ENCODE measurements at regions not wholly inside any gene's neighbourhood (a gene's known extent, or its start where the extent isn't known, plus 50 kb on each side); places are given as distances from the start of the nearest gene placed in this dataset.

DNA sequence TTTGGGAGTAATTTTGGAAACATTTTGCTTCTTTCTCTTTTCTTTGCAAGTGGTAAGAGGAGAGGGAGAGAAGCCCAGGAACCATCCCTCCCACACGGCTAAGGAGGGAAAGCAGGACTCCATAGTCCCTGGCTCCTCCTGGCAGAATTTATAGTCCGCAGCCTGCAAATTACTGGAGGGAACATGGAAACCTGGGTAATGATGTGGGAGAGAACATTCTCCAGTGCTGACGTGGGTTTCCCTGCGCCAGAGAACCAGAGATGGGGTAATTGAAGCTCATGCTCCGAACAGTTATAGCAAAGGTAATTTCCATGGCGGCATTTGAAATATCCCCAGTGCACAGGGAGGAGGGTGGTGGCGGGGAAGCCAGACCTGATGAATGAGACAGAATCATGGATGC is 320.4 kb downstream of the RPS24 start:
- H3K36me3 ChIP-seq = no peaks in the 10 kb centered on the region
- H3K4me1 ChIP-seq = no peaks in the 10 kb centered on the region
- no peaks in the 10 kb centered on the region for H3K27me3 ChIP-seq
- no peak overlapping the region for H3K4me3 ChIP-seq
- no peaks in the 10 kb centered on the region for H3K9me3 ChIP-seq
- H3K27ac ChIP-seq = no peak overlapping the region
- WGBS, 2 donors = 84 to 97% methylated on average over 7 of the region's 7 CpGs
- ATAC-seq (ENCODE audit: low FRiP score in 2 of 2) (no peak), DNase-seq (no peak)
- TF ChIP-seq POLR2A (IDR thresholded peaks at IDR 0.05) (no peak), CTCF (IDR thresholded peaks at IDR 0.05) (no peak), POLR2AphosphoS5 (IDR thresholded peaks at IDR 0.05) (no peak), EP300 (IDR thresholded peaks at IDR 0.05) (no peak)

- WGBS, 2 donors = 87 to 88% methylated on average over 10 of the region's 10 CpGs
- H3K4me1 ChIP-seq = no peaks in the 10 kb centered on the region
- ATAC-seq (ENCODE audit: low FRiP score in 2 of 2) = no peak
- H3K4me3 ChIP-seq = no peak overlapping the region
- H3K27ac ChIP-seq = no peak overlapping the region
- no peak for TF ChIP-seq POLR2AphosphoS5 (IDR thresholded peaks at IDR 0.05)
- TF ChIP-seq CTCF (IDR thresholded peaks at IDR 0.05) = no peak
- TF ChIP-seq EP300 (IDR thresholded peaks at IDR 0.05) = no peak
- TF ChIP-seq POLR2A (IDR thresholded peaks at IDR 0.05) = no peak
- DNase-seq = no peak
- H3K36me3 ChIP-seq = no peaks in the 10 kb centered on the region
- no peaks in the 10 kb centered on the region for H3K27me3 ChIP-seq
- no peaks in the 10 kb centered on the region for H3K9me3 ChIP-seq
These were observed 322.7 kb downstream of the RPS24 start for GRCh38 chr10:78356291-78356900.

DNA sequence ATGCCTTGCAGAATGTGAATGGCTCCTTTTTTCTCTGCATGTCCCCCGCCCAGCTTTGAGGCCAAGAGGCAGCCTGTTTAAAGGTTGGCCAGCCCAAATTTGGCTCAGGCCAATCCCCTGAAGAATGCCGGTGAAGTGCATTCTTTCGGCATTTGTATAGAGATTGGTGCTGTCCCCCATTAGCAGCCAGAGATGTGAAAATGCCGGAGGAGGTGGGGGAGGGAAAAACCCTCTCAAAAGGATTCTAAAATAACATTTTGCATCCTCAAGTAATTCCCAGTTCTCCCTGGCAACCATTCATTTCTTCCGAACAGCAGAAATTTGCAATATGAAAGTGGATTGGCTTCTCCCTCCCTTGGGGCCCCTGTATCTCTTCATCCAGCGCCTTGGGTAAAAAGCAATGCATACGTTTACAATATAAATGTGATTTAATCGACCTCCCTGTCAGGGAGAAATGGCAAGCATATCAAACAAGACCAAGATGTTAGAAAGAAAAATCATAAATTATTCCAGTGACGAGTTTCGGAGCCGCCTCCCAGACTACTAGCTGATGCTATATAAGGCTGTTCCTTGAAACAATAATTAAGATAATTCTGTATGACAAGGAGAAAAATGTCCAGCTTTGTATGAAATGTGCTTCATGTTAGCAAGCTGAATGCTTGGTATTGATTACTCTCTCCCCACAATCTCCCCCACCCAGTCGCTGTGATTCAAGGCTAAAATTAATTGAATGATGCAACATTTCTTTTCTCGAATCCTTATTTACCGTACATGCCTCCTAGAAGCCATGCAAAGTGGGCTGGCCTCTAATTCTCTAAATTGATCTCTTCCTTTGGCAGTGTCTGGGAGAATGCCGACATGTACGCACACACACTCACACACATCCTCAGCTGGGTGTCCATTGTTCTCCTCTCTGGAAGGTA is 323.7 kb downstream of the RPS24 start:
- no peak for TF ChIP-seq POLR2AphosphoS5 (IDR thresholded peaks at IDR 0.05)
- TF ChIP-seq CTCF (IDR thresholded peaks at IDR 0.05) = no peak
- no peak for TF ChIP-seq EP300 (IDR thresholded peaks at IDR 0.05)
- no peak for TF ChIP-seq POLR2A (IDR thresholded peaks at IDR 0.05)
- H3K27me3 ChIP-seq = no peaks in the 10 kb centered on the region
- ATAC-seq (ENCODE audit: low FRiP score in 2 of 2) = no peak
- H3K4me1 ChIP-seq = peaks cover 3 to 5% (median 5%) of the 10 kb centered on the region in 4 donors
- no peak overlapping the region for H3K4me3 ChIP-seq
- no peaks in the 10 kb centered on the region for H3K9me3 ChIP-seq
- H3K36me3 ChIP-seq = no peaks in the 10 kb centered on the region
- no peak for DNase-seq
- 75 to 81% methylated on average over 16 of the region's 16 CpGs for WGBS, 2 donors
- no peak overlapping the region for H3K27ac ChIP-seq

DNA sequence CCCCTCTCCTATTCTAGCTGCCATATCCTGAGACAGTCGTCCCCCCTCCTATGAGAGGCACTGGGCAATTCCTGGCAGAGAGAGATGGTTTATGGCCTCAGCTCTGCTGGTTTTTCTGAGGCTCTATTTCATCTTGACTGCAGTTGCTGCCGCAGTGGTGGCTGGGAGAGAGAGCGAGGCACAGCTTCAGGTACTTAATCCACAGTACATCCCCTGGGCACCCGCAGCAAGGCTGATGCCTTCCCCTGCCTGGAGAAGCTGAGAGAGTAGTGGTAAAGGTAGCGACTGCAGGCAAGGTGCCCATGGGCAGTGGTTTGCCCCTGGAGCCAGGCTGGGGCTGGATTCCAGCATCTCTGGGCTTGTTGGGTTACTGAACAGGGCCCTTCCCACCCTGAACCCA is 324.7 kb downstream of the RPS24 start:
- 88 to 92% methylated on average over 5 of the region's 5 CpGs for WGBS, 2 donors
- no peaks in the 10 kb centered on the region for H3K27me3 ChIP-seq
- no peak overlapping the region for H3K27ac ChIP-seq
- H3K9me3 ChIP-seq = no peaks in the 10 kb centered on the region
- TF ChIP-seq POLR2A (IDR thresholded peaks at IDR 0.05) (no peak), CTCF (IDR thresholded peaks at IDR 0.05) (no peak), EP300 (IDR thresholded peaks at IDR 0.05) (no peak), POLR2AphosphoS5 (IDR thresholded peaks at IDR 0.05) (no peak)
- H3K36me3 ChIP-seq = no peaks in the 10 kb centered on the region
- DNase-seq (no peak), ATAC-seq (ENCODE audit: low FRiP score in 2 of 2) (no peak)
- peaks cover 5 to 9% (median 7%) of the 10 kb centered on the region in 4 donors for H3K4me1 ChIP-seq
- no peak overlapping the region for H3K4me3 ChIP-seq
